Fibroblast of the aortic adventitia (primary cell): ENCODE measurements at regions not wholly inside any gene's neighbourhood (a gene's known extent, or its start where the extent isn't known, plus 50 kb on each side); places are given as distances from the start of the nearest gene placed in this dataset.
"Not testable (repeated sequence)": the region's sequence is repeated elsewhere in the genome, so short reads cannot be mapped to it uniquely, and the experiment has no call there.

Experiments
- DNase-seq: peaks from one replicate; pipeline ENCODE4 v3.0.0-alpha.2; 2010; ENCODE audit warnings: low read depth
- H3K4me3 ChIP-seq: 2 replicates; pipeline ENCODE4 v1.5.1; 2011; ENCODE audit warnings: low read depth, mild to moderate bottlenecking, control low read depth, low read length, moderate library complexity
- TF ChIP-seq, protein P1 (sequence below): IDR thresholded peaks from 2 replicates; pipeline ENCODE4 v1.5.1; 2011; ENCODE audit warnings: mild to moderate bottlenecking, low read length, control low read depth, inconsistent platforms; ENCODE audit not compliant: insufficient read depth

DNA sequence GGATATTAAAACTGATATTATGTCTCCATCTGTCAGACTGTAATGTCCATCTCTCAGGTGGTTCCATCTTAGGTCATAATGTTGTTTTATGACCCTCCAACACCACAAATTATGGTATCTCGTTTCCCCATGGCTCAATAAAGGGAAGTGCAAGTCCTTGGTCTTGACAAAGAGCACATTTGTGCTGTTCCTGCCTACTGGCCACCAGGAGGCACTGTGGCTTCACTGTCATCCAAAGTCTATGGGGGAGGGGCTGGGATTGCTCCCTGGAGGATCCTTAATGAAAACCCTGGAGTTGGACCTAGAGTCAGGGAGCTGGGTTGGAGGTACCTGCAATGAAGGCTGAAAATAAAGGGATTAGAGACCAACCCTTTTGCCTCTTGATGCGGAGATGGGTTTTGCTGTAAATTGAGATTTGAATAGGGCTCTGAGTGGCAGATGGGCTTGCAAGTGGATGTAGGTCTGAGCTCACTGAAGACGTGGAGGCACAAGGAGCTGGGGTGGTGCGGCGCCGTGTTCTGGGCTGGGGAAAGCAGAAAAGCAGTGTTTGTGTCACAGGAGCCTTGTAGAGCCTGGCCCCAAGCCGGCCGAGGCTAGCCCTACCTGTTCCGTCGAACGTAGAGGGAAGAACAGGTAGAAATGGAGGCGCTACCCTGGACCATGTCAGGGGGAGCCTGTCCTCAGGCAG lies 180.5 kb upstream of the PRSS58 start:
- TF ChIP-seq, protein P1, sequence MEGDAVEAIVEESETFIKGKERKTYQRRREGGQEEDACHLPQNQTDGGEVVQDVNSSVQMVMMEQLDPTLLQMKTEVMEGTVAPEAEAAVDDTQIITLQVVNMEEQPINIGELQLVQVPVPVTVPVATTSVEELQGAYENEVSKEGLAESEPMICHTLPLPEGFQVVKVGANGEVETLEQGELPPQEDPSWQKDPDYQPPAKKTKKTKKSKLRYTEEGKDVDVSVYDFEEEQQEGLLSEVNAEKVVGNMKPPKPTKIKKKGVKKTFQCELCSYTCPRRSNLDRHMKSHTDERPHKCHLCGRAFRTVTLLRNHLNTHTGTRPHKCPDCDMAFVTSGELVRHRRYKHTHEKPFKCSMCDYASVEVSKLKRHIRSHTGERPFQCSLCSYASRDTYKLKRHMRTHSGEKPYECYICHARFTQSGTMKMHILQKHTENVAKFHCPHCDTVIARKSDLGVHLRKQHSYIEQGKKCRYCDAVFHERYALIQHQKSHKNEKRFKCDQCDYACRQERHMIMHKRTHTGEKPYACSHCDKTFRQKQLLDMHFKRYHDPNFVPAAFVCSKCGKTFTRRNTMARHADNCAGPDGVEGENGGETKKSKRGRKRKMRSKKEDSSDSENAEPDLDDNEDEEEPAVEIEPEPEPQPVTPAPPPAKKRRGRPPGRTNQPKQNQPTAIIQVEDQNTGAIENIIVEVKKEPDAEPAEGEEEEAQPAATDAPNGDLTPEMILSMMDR = peak; percentile 53
- peak; percentile 32 for DNase-seq
- H3K4me3 ChIP-seq = no peak overlapping the region

DNA sequence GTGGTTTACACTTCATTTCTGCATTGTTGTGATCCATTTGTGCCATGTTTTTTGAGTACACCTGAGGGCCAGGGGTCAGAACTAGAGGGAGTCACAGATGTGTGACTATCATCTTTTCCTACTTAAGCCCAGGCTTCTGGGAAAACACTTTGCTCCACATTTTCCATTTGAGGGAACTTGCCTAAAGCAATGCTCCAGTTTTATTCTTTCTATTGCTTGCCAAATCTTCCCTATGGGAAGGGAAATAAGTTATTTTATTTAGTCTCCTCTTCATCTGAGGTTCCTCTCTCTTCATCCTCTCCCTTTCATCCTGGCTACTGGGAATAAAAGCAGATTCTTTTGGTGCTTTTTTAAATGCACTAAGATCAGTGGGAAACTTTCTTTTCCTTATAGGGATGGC lies 179.9 kb upstream of the PRSS58 start:
- TF ChIP-seq, protein P1 = no peak
- no peak for DNase-seq
- no peak overlapping the region for H3K4me3 ChIP-seq

DNA sequence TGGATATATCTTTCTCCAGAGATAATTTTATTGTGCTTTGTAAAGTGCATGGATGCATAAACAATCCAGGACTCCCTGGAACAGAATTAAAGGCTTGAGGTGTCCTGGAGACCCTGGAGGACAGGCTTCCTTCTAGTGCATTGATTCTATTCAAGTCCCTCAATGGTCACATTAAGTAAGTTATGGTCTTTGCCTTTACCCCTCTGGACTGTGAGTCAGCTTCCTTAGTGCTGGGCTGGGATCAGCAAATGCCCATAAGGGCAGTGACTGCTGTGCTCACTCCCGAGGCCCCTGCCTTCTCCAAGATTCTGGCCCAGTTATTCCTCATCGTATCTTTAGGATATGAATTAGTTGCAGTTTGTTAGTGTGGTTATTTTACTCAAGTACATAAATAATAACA lies 178.7 kb upstream of the PRSS58 start:
- DNase-seq = no peak
- no peak overlapping the region for H3K4me3 ChIP-seq
- TF ChIP-seq, protein P1 = no peak

DNA sequence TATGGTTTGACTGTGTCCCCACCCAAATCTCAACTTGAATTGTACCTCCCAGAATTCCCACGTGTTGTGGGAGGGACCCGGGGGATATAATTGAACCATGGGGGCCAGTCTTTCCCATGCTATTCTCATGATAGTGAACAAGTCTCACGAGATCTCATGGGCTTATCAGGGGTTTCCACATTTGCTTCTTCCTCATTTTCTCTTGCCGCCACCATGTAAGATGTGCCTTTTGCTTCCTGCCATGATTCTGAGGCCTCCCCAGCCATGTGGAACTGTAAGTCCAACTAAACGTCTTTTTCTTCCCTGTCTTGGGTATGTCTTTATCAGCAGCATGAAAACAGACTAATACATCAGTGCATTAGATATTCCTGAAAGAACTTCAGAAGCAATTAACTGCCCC lies 177.7 kb upstream of the PRSS58 start:
- H3K4me3 ChIP-seq, DNase-seq: not testable (repeated sequence)

DNA sequence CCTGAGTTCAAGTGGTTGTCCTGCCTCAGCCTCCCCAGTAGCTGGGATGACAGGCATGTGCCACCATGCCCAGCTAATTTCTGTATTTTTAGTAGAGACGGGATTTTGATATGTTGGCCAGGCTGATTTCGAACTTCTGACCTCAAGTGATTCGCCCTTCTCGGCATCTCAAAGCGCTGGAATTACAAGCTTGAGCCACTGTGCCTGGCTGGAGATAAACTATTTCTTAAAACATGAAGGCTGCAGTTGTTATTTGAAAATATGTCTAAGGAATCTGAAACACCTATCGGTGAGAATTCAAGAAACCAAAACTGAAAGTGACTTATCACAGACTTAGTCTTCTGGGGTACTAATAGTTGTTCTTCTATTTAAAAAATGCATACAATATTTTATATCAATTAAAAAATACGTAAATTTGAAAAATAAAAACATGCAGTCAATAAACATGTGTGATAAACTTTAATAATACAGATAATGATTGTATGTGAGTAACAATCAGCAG lies 176.9 kb upstream of the PRSS58 start:
- no peak overlapping the region for H3K4me3 ChIP-seq
- no peak for DNase-seq

DNA sequence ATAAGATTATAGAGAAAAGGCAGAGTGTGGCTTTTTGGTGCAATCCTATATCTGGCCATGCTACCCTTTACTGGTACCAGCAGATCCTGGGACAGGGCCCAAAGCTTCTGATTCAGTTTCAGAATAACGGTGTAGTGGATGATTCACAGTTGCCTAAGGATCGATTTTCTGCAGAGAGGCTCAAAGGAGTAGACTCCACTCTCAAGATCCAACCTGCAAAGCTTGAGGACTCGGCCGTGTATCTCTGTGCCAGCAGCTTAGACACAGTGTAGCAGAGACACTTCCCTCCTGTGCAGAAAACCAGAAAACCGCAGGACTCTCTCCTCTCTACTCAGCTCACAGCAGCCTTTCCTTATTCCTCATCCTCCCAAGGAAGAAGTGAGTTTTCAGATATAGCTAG lies 176.3 kb upstream of the PRSS58 start:
- not testable (repeated sequence) for H3K4me3 ChIP-seq, DNase-seq

More for the DNA sequence above, 176.9 kb upstream of the PRSS58 start:
- TF ChIP-seq, protein P1 = no peak

DNA sequence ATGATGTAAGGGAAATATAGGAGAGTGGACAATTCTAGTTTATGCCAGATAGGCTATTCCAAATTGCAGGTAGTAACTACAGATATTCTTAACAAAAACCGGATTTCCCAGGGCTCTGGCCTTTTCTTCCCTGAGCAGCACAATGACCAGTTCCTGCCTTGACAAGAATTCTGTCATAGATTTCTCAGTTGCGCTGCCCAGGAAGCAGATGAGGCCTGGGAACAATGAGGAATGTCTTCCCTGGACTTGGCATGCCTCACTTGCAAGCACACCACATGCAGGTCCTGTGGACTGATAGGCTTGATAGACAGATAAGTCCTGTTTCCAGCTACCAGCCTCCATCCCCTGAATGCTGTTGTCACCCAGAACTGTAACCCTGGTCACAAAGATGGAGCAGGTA lies 174.5 kb upstream of the PRSS58 start:
- no peak overlapping the region for H3K4me3 ChIP-seq
- TF ChIP-seq, protein P1 = no peak
- DNase-seq = no peak

DNA sequence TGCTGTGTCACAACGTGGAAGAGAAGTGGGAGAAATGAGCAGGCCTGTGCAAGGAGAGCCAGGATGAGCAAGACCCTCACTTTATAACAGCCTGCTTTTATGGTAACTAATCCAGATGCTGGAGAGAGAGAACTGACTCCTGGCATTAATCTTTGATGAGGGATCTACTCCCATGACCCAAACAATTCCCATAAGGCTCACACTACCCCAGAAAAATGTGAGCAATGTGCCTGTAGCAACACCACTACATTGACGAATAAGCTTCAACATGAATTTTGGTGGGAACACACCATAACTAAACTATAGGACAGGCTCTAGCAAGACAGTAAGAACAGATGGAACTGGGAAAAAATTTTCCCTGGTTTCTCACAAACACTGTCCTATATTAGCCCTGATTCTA lies 173.6 kb upstream of the PRSS58 start:
- no peak for DNase-seq
- H3K4me3 ChIP-seq = no peak overlapping the region
- TF ChIP-seq, protein P1 = no peak
